Loucy (cell line): ENCODE measurements at regions not wholly inside any gene's neighbourhood (a gene's known extent, or its start where the extent isn't known, plus 50 kb on each side); places are given as distances from the start of the nearest gene placed in this dataset.

Experiments used
- H2AFZ ChIP-seq: fragments of 200-600 bp; sonication (generic); 2 replicates; pipeline ENCODE4 v1.6.0; 2016; ENCODE audit warnings: antibody characterized with exemption, mild to moderate bottlenecking, low read length, moderate library complexity
- H3F3A ChIP-seq: fragments of 200-600 bp; 2 replicates; pipeline ENCODE4 v1.6.0; 2016; ENCODE audit warnings: antibody characterized with exemption, low read depth, mild to moderate bottlenecking
- H3K27me3 ChIP-seq: fragments of 200-600 bp; sonication (generic); 2 replicates; pipeline ENCODE4 v1.6.1; 2014; ENCODE audit warnings: low read length, mild to moderate bottlenecking; ENCODE audit not compliant: insufficient read depth, poor library complexity, severe bottlenecking
- H3K36me3 ChIP-seq: fragments of 200-600 bp; sonication (generic); 2 replicates; pipeline ENCODE4 v1.6.1; 2016; ENCODE audit warnings: low read length; ENCODE audit not compliant: insufficient read depth
- H3K4me1 ChIP-seq: fragments of 200-600 bp; sonication (generic); 2 replicates; pipeline ENCODE4 v1.5.1; 2014; ENCODE audit warnings: low read length, mild to moderate bottlenecking; ENCODE audit not compliant: insufficient read depth, poor library complexity, severe bottlenecking
- H3K4me2 ChIP-seq: fragments of 200-600 bp; sonication (generic); 2 replicates; pipeline ENCODE4 v1.6.0; 2014; ENCODE audit warnings: antibody characterized with exemption, low read length, low read depth, mild to moderate bottlenecking; ENCODE audit not compliant: poor library complexity, severe bottlenecking
- H3K4me3 ChIP-seq: fragments of 200-600 bp; sonication (generic); 2 replicates; pipeline ENCODE4 v1.5.1; 2014; ENCODE audit warnings: low read length, mild to moderate bottlenecking, mixed read lengths; ENCODE audit not compliant: poor library complexity, severe bottlenecking
- H3K79me2 ChIP-seq: fragments of 200-600 bp; sonication (generic); 2 replicates; pipeline ENCODE4 v1.6.1; 2014; ENCODE audit warnings: low read length; ENCODE audit not compliant: insufficient read depth
- H3K9ac ChIP-seq: fragments of 200-600 bp; sonication (generic); 2 replicates; pipeline ENCODE4 v1.6.0; 2014; ENCODE audit warnings: mild to moderate bottlenecking, low read depth, low read length, moderate library complexity; ENCODE audit not compliant: poor library complexity, severe bottlenecking
- H3K9me2 ChIP-seq: fragments of 200-600 bp; sonication (generic); replicated peaks from 2 replicates; pipeline ENCODE4 v1.6.1; 2016; ENCODE audit warnings: low read depth, low read length, mixed read lengths
- H3K9me3 ChIP-seq: fragments of 200-600 bp; sonication (generic); 2 replicates; pipeline ENCODE4 v1.6.1; 2014; ENCODE audit warnings: mild to moderate bottlenecking, antibody characterized with exemption, low read length, low read depth; ENCODE audit not compliant: insufficient read depth
- H4K20me1 ChIP-seq: fragments of 200-600 bp; sonication (generic); 2 replicates; pipeline ENCODE4 v1.6.0; 2014; ENCODE audit warnings: antibody characterized with exemption, low read length, mild to moderate bottlenecking; ENCODE audit not compliant: insufficient read depth, poor library complexity, severe bottlenecking
- CTCF ChIP-seq: fragments of 200-600 bp; sonication (generic); conservative IDR thresholded peaks from 2 replicates; pipeline ENCODE4 v1.5.1; 2014; ENCODE audit warnings: mild to moderate bottlenecking, antibody characterized with exemption, low read length
- EZH2phosphoT487 ChIP-seq: fragments of 200-600 bp; IDR thresholded peaks from 2 replicates; pipeline ENCODE4 v1.6.1; 2018; ENCODE audit warnings: antibody characterized with exemption, mild to moderate bottlenecking, moderate library complexity, borderline replicate concordance

- H4K20me1 ChIP-seq = no peaks in the 10 kb centered on the region
- H2AFZ ChIP-seq = no peak overlapping the region
- H3K9ac ChIP-seq = no peak overlapping the region
- H3K4me2 ChIP-seq = no peak overlapping the region
- H3K36me3 ChIP-seq = no peaks in the 10 kb centered on the region
- H3K4me3 ChIP-seq = no peak overlapping the region
- TF ChIP-seq EZH2phosphoT487 = no peak
- TF ChIP-seq CTCF = no peak
- no peaks in the 10 kb centered on the region for H3K9me2 ChIP-seq
- no peaks in the 10 kb centered on the region for H3K4me1 ChIP-seq
- H3K79me2 ChIP-seq = no peaks in the 10 kb centered on the region
- no peaks in the 10 kb centered on the region for H3K9me3 ChIP-seq
- no peaks in the 10 kb centered on the region for H3F3A ChIP-seq
- H3K27me3 ChIP-seq = no peaks in the 10 kb centered on the region
Measured at GRCh38 chr4:126435491-126435890, 1120.7 kb downstream of the FAT4 start.

GRCh38 chr4:126440297-126440696 is 1125.5 kb downstream of the FAT4 start:
- no peaks in the 10 kb centered on the region for H3K27me3 ChIP-seq
- H4K20me1 ChIP-seq = no peaks in the 10 kb centered on the region
- H3K36me3 ChIP-seq = no peaks in the 10 kb centered on the region
- H3K4me3 ChIP-seq = no peak overlapping the region
- no peaks in the 10 kb centered on the region for H3F3A ChIP-seq
- no peaks in the 10 kb centered on the region for H3K9me2 ChIP-seq
- no peak for TF ChIP-seq CTCF
- H2AFZ ChIP-seq = no peak overlapping the region
- H3K9ac ChIP-seq = no peak overlapping the region
- no peaks in the 10 kb centered on the region for H3K9me3 ChIP-seq
- H3K4me1 ChIP-seq = no peaks in the 10 kb centered on the region
- no peaks in the 10 kb centered on the region for H3K79me2 ChIP-seq
- H3K4me2 ChIP-seq = no peak overlapping the region

GRCh38 chr4:126441173-126442035 is 1126.6 kb downstream of the FAT4 start:
- no peak overlapping the region for H2AFZ ChIP-seq
- no peak overlapping the region for H3K4me2 ChIP-seq

More at GRCh38 chr4:126441173-126442035, 1126.6 kb downstream of the FAT4 start:
- Histone ChIP-seq H3K9me2 (no peaks in the 10 kb centered on the region), H3K4me3 (no peak overlapping the region), H3K9me3 (no peaks in the 10 kb centered on the region), H3K36me3 (no peaks in the 10 kb centered on the region), H3K79me2 (no peaks in the 10 kb centered on the region), H3K27me3 (no peaks in the 10 kb centered on the region), H3F3A (no peaks in the 10 kb centered on the region), H3K4me1 (no peaks in the 10 kb centered on the region), H4K20me1 (no peaks in the 10 kb centered on the region), H3K9ac (no peak overlapping the region)
- TF ChIP-seq CTCF = no peak
- no peak for TF ChIP-seq EZH2phosphoT487
